HCEC 1CT (cell line): ENCODE measurements at regions not wholly inside any gene's neighbourhood (a gene's known extent, or its start where the extent isn't known, plus 50 kb on each side); places are given as distances from the start of the nearest gene placed in this dataset.
"Not testable (repeated sequence)": the region's sequence is repeated elsewhere in the genome, so short reads cannot be mapped to it uniquely, and the experiment has no call there.

Experiments
- DNase-seq: peaks from one replicate; pipeline ENCODE4 v3.0.0-alpha.2; 2017

DNA sequence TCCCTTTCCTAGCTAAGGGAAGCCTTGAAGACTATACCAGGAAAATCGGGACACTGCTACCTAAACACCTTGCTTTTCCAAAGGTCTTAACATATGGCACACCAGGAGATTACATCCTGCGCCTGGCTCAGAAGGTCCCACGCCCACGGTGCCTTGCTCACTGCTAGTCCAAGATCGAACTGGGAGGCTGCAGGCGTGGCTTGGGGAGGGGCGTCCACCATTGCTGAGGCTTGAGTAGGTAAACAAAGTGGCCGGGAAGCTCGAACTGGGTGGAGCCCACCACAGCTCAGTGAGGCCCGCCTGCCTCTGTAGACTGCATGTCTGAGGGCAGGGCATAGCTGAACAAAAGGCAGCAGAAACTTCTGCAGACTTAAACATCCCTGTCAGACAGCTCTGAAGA is 459.7 kb upstream of the EYS start:
- DNase-seq: not testable (repeated sequence)

DNA sequence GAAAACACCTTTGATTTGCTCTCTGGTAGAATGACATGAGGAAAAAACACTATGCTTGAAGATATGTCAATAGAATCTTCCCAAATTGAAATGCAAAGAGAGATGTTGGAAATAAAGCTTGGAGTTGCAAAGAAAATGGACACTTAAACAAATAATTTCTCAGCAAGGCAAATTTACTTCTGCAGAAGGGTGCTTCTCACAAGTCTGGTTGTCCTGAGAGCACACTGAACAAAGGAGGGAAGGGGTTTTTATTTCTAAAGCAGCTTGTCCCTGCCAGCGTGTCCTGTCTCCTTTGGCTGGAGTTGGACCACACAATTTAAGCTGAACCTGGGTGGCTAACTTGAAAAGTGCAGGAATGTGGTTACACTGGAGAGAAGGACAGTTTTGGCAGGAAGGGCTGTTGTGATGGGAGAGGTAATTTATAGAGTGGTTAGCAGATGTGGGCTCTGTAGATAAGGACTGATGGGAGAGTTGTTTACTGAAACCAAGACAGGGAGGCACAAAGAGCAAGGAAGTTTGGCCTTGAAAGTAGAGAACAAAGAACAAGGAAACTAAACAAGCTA is 454.6 kb upstream of the EYS start:
- DNase-seq: no peak

DNA sequence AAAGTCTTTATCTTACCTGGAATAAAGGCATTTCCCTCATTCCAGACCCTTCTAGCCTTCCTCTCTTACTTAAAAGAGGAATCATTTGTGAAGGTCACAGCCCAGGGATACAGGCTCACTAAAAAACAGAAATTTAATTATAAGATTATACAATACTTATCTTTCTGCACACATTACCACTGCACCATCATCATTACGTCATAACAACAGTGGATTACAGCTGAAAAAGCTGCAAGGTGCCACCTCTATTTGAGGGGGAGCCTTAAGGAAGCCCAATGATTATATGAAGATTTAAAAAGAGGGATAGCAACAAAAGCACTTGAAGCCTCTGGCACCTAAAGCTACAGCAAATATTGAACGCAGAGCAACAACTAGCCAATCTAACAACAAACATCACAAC is 452.9 kb upstream of the EYS start:
- no peak for DNase-seq

- DNase-seq: no peak
These were observed 446.2 kb upstream of the EYS start for GRCh38 chr6:66153247-66153646.

DNA sequence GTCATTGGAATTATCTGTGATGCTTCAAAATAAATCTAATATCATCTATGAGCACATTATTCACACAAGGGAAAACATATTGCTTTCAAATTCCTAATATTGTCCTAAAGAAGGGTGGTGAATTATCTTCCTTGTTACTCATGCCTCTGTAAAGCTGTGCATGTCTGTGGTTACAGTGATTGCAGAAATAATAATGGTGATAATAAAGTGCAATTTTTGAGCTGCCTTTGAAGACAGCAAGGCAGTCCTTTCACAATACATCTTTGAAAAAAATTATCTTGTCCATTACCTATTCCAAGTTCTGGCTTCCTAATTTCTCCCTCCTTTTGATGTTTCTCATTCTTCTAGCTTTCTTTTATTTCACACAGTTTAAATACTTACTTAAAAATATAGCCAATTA is 442.1 kb upstream of the EYS start:
- DNase-seq: no peak

GRCh38 chr6:66145867-66146266 is 438.8 kb upstream of the EYS start:
- DNase-seq: no peak

- no peak for DNase-seq
These were observed 427.0 kb upstream of the EYS start for GRCh38 chr6:66134021-66134420.

DNA sequence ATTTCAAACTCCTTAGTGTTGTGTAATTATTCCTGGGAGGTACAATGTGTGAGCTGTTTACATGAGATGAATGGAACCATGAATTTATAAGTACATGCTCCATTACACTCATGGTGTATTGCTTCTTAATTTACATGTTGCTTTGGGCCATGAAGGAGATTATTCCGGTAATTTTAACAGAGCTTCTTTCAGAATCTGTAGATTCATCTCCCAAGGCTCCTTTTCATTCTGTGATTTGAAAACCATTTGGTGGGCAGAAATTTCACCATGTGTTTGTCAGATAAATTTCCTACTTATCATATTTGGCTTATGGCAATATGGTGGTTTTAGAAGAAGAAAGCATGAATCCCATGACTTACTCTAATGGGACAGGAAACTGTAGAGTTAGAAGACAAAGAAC is 421.6 kb upstream of the EYS start:
- DNase-seq: no peak

GRCh38 chr6:66128243-66128642 is 421.2 kb upstream of the EYS start:
- DNase-seq: no peak

DNA sequence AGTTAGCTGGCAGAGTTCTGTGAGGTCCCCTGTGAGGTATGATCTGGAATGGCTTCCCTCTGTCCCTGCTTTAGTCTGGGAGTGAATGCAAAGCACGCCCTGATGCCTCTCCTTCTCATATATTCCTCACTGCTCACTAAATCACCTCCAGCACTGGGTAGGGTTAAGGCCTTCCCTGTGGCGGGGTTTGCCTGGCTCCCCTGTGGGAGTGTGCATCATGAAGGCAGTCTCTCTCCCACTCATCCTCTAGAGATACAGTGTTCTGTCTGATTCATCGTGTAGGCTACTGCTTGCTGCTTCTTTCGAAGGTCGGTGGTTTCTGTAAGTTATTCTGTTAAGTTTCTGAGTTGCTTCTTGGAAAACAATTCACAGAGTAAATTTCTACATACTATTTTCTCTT is 420.0 kb upstream of the EYS start:
- DNase-seq: no peak

DNA sequence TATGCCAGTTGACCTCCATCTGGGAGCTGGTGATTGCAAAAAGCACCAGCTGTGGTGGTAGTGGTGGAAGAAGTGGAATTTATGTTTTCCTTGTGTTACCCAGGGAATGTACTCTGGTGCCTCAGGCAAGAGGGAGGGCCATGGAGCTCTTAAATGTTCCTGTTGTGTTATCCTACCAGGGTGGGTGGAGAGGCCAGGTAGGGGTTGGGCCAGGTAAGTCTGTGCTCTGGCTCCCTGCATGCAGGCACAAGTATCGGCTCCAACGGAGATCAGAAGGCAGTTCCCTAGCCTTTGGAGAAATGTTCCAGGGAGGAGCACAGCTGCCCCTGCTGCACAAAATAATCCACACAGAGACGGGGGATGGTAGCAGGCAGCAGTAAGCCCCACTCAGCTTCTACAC is 419.3 kb upstream of the EYS start:
- DNase-seq: no peak

DNA sequence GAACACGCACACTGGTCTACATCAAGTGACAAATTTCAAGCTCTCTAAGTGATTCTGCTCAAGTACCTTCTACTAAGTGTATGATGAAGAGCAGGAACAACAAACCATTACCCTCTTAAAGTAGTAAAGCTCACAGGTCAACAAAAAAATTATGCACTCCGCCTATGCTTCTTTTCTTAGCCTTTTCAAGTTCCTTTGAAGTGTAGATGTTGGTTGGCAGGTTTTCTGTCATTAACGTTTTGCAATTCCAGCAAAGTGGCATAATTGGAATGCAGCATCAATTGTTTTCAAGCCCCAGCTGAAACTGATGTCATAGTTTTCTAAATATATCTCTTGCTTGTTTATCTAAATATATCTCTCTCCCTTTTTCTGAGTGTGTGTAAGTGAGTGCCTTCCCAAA is 396.9 kb upstream of the EYS start:
- no peak for DNase-seq

DNA sequence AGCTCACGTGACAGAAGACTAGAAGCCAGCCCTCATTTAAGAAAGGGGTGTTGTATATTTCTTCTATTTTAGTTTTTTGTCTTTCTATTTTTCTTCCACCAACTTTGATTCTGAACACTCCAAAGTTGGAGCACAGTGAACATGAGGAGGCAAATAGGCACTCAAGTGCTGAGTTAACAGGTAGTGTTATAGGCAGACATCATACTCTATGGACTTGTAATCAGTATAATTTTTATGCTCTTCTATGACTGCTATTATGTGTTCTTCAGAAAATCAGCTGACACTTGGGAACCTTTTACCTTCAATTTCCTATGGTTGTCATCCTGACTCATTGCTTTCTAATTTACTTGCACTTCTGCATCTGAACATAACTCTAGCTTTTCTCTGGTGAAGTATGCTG is 396.3 kb upstream of the EYS start:
- DNase-seq: no peak

- DNase-seq: no peak
These were observed 389.7 kb upstream of the EYS start for GRCh38 chr6:66096679-66097078.

DNA sequence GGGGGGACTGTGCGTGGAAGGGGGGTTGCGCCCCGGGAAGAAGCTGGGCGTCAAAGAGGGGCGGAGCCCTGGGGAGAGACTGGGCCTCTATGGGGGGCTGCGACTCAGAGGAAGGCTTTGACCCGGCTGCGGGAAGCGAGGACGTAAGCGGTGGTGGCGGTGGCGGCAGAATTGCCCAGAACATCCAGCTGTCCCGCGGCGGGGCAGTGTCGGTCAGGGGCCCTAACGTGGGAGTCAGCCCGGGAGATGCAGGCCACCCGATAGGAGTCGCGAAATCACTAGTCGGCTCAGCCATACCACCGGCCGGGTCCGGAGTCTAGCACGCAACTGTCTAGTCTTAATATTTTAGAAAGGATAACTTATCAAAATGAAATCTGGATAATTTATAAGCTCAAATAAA is 387.6 kb upstream of the EYS start:
- DNase-seq: no peak

- DNase-seq: not testable (repeated sequence)
These were observed 385.3 kb upstream of the EYS start for GRCh38 chr6:66092306-66092705.

DNA sequence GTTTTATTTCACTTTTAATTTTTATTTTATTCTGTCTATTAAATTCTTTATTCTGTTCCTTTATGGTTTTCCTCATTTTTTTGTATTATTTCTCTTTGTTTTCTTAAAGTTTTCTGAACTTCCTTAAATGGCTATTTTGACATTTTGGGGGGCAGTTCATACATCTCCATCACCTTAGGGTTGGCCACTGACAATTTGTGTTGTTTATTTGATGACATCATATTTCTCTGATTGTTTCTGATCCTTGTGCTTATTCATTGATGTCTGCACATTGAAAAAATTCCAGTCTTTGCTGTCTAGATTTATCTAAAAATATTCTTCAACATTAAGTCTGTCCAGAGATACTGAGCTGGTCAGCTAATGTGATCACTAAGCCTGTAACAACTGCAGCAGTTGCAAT is 379.5 kb upstream of the EYS start:
- no peak for DNase-seq

DNA sequence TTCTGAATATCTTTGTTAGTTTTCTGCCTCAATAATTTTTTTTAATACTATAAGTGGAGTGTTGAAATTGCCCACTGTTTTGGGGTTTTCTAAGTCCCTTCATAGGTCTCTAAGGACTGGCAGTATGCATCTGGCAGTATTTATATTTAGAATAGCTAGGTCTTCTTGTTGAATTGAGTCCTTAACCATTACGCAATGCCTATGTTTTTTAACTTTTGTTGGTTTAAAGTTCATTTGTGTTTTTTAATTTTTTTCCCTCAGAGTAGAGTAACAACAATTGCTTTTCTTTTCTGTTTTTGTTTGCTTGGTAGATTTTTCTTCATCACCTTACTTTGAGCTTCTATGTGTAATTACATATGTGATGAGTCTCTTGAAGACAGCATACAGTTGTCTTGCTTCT is 375.9 kb upstream of the EYS start:
- DNase-seq: no peak

GRCh38 chr6:66068907-66069306 is 361.9 kb upstream of the EYS start:
- DNase-seq: no peak

DNA sequence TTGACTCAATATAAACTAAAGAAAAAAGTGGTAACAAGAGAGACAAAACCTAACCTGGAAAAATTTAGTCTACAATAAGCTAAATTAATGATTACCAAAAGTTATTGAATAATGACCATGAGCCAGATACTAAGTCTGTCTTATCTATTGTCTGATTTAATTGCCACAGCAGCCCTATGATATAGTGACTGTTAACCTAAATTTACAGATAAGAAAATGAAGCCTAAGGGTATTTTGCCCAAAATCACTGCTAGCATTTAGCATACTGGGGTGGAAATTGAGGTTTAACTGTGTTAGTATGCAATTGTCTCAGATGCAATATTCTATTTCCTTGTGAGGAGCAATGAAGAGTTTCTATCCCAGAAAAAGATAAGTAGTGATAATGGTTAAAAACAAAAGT is 361.0 kb upstream of the EYS start:
- DNase-seq: no peak

DNA sequence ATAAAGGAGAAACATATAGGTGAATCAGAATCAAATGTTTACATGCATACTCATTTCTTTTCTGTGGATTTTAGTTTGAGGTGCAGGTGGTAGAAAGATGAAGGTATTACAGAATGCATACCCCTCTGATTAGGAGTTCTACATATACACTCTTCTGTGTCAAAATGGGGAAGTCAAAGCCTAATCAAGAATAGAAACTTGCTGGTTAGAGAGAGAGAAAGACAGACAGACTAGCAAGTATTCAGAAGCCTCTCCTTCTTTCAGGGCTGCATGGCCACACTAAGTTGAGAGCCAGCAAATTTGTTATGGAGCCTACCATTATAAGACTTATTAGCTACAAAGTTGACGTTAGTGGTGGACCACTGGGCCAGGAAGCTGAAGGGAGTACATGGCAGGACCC is 358.3 kb upstream of the EYS start:
- DNase-seq: no peak

DNA sequence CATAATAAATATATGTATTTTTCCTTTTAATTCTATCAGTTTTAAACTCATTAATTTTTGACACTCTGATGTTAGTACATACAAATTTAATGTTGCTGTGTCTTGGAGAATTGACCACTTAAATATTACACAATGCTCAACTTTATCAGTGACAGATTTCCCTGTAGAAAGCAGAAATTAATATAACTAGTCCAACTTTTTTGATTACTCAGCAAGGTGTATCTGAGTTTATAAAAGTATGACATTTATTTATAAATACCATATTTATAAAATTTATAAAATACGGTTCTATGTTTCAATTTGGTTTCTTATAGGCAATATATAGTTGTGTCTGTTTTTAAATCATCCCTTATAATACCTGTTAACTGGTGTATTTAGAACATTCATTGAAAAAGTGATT is 350.0 kb upstream of the EYS start:
- DNase-seq: no peak

GRCh38 chr6:66054967-66055366 is 347.9 kb upstream of the EYS start:
- DNase-seq: no peak

DNA sequence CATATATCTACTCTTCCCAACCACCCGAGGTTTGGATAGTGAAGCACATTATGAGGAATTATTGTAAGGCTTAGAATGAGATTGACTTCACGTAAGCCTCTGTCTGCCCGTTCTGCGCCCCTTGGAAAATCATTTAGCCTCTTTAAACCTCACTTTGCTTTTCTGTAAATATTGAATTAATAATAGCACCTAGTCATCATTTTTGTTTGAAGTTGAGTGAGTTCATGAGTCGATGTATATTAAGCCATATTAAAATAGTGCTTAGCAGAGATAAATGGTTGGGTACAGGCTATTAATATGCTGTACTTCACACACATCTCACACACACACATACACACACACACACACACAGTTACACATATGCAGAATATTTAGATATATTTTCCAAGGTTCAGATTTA is 344.8 kb upstream of the EYS start:
- no peak for DNase-seq

GRCh38 chr6:66048684-66049474 is 341.9 kb upstream of the EYS start:
- DNase-seq: no peak
